NCI-H1436 (cell line): ENCODE measurements at regions not wholly inside any gene's neighbourhood (a gene's known extent, or its start where the extent isn't known, plus 50 kb on each side); places are given as distances from the start of the nearest gene placed in this dataset.

ENCODE experiments used
- DNase-seq: peaks from one replicate; lab custom pipeline; 2025; lab: John Stamatoyannopoulos, UW

DNA sequence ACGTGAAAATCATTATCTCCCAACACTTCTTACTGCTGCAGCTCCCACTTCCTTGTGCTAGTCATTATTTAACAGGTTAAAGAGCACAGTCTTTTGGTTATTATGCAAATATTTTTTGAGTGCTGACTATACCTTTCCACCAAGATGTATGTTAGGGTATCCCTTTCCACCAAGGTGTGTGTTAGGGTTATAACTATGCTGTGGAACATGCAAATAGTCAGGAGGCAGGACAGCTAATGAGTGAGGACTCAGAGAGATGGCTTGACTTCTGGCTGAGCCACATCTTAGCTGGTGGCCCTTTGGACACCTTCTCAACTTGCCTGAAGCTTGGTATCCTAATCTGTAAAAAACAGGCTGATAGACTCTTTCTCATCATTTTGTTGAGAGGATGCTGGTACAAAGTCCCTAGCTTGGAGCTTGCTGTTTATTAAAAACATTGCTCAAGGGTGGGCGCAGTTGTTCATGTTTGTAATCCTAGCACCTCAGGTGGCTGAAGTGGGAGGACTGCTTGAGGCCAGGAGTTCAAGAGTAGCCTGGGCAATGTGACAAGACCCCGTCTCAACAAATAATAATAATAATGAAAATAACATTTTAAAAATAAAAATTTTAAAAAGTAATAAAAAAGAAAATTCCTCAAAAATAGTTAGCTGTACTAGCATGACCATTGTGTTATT is 160.5 kb upstream of the ADAMTS9 start:
- DNase-seq: no peak

DNA sequence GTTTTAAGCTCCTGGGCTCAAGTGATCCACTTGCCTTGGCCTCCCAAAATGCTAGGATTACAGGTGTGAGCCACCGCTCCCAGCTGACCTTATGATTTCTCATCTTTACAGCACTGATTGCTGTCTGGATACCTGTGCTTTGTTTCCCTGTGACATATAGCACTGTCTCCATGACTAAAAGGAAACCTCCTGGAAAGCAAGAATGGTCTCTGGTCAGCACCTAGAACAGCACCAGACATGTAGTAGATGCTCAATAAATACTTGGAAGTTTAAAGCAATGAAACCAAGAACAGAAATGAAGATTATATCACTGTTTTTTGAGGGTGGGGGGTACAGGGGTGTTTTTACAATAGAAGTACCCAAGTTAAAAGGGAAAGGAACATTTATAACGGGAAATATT is 156.8 kb upstream of the ADAMTS9 start:
- DNase-seq: no peak

DNA sequence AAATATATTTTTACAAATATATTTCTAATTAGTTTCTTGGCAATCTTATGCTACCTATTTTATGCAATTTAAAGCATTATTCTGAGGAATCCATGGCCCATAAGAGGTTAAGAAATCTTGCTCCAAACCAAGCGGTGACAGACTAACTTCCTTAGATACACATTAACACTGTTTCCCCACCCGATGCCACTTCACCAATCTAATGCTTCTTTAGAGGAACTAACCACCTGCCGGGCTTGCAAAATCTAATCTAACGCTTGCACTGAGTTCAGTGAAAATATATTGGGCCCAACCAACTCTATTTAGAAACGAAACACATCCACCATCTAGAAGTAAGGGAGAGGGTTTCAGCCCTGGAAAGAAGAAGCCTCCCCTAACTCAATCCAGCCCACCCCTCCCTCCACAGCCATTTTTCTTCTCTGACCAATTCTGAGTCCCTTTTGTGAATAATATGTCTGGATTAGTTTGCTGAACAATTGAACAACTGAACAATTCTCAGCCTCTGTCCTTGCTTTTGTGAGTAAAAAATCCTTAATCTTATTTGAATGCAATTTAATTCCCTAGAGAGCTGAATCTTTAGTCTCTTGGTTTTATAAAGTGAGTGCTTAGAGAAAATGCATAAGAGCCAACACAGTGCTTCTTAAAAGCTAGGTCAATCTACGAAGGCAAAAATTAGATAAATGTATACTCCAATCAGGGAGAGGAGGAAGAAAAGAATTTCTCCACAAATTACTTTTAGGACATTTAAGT is 150.4 kb upstream of the ADAMTS9 start:
- DNase-seq: no peak

DNA sequence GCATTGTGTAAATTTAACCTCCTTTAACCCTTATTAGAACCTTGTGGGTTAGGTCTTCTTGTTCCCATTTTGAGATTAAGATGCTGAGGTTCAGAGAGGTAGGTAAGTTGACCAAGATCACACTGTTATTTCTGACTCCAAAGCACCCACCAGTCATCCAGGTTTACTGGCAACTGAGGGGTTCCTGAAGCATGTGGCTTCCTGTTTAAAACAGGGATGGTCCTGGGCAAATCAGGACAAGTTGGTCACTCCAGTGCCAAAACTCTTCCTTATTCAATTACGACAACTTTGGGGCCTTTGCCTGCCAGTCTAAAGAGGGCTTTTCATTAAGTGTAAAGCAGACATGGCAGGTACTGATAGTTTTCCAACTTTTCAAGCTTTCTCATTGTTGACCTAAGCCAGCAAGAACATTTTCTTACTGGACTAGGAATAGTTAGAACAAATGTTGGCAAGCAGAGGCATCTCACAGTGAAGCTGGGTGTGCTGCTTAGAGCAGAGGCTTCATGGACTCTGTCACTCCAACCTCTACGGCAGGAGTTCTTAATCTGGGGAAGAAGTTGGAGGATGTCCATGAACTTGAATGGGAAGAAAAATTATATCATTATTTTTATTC is 149.4 kb upstream of the ADAMTS9 start:
- no peak for DNase-seq

DNA sequence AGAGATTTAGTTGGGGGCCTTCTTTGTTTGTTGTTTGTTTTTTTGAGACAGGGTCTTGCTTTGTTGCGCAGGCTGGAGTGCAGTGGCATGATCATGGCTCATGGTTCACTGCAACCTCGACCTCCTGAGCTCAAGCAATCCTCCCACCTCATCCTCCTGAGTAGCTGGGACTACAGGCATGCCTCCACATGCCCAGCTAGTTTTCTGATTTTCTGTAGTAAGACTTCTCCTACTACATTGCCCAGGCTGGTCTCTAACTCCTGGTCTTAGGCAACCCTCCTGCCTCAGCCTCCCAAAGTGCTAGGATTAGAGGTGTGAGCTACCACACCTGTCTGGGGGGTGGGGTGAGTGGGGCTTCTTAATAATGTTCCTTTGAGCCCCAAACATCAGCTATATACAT is 148.3 kb upstream of the ADAMTS9 start:
- DNase-seq: no peak

DNA sequence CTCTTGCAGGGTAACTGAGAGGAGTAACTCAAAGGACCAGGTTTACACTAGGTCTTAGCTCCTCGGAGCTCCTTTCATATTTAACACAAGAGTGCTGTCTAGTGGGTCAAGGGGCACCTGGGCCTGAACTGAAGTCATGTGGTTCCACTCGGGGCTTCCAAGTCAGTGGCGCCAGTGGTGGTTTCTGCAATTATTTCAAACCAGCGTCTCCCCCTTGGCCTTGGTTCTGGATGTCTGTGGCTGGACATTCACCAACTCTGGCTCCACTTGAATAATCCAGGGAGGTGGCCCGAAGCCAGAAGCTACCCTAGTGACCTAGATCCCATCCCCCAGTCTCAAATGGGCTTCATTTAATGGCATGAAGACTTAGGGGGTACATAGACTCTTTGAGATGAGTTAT is 144.3 kb upstream of the ADAMTS9 start:
- DNase-seq: no peak

DNA sequence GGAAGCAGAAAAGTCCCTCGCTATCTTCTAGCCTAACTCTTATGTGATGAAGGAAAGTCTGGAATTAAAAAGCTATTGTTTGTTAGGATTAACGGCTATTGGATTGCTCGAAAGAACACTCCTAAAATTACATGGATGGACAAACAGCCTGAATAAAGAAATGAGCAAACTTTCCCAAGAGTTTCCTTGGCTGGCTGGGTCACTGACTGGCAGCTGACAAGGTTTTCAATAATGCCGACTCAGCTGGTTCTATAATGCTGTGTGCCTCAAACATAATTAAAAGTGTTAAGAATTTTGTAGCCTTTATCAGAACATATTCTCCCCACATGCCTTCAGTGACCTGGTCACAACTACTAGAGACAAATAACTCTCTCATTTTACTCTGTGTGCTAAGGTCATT is 142.9 kb upstream of the ADAMTS9 start:
- no peak for DNase-seq

DNA sequence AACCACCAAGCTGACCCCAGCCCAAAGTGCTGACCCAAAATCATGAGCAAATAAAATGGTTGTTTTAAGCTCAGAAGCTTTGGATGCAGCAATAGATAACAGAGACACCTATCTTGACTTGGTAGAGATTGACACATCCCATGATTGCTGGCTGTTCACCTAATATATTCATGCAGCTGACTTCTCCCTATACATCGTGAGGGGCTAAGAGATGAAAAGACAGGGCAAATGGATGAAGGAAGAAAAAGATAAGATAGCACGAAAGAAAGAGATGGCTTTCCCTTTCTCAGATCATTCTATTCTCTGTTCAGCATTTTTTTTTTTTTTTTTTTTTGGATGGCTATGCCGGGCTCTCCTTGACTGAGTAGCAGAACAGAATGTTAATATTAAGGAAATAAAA is 141.5 kb upstream of the ADAMTS9 start:
- DNase-seq: no peak

DNA sequence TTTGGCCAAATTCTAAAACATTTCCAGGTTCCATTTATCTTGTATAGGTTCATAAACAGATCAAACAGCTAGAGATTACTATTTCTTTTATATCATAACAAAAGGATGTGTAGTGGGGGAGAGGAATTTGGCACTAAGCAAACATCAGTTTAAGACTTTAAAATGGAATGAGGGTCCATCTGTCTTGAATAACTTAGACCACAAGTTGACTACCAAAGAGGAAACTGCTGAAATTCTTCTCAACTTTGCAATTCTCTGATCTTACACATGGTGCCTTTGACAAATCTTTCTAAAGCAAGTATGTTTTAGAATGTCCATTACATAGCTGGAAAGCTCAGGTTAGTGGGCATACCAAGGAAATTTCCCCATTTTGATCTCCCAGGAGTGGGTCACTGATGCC is 140.5 kb upstream of the ADAMTS9 start:
- no peak for DNase-seq

DNA sequence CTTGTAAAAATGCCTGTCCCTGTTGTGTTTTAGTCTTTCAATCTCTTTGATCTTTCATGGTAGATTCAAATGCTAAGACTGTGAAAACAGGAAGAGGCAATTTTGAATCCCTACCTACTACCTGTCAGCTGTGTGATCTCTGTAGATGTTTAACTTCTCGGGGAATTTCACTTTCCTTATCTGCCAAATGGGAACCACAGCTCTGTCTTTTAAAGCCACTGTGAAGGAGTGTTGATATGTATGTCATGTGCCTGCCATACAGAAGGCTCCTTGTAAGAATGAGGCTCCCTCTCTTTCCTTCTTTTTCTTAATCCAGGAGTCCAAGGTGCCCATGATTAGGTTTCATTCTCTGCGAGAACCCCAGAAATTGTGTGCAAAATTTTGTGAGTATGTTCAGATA is 139.6 kb upstream of the ADAMTS9 start:
- DNase-seq: no peak

DNA sequence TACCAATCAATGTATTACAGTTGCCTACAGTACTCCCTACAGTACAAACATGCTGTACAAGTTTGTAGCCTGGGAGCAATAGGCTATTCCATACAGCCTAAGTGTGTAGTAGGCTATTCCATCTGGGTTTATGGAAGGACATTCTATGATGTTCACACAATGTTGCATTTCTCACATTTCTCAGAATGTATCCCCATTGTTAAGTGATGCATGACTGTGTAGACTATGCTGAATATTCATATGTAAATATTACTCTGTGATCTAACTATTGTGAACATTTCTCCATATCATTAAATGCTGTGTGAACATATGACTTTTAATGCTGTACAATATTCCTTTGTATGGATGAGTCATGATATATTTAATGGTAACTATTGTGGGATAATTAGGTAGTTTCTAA is 139.2 kb upstream of the ADAMTS9 start:
- DNase-seq: no peak

DNA sequence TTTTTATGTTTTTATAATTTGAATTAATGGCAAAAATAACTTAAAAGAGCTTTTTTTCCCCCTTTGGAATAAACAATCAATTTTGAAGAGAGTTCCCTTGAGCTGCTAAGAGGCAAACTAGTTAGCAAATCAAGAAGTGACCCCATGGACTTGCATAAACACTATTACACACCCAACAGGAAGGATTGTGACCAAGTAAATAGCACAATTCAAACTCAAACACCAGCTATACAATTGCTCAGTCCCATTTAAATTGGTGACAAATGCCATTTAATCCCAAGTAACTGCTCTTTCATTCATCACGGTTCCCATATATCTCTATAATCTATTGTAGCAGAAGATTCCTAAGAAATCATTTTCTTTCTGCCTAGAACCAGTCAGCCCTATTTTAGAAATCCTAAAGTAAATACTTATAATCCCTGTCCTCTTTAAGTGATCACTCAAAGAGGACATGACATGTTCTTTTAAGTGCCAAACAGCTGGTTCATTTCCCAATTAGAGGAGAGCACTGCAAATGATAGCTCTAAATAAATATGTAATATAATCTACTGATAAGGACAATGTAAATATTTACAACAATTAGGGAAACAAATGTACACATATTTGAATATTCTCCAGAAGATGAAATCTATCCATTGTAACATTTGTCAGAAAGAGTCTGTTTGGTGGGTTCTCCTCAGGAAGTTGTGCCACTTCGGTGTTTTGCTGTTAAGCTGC is 137.8 kb upstream of the ADAMTS9 start:
- no peak for DNase-seq

DNA sequence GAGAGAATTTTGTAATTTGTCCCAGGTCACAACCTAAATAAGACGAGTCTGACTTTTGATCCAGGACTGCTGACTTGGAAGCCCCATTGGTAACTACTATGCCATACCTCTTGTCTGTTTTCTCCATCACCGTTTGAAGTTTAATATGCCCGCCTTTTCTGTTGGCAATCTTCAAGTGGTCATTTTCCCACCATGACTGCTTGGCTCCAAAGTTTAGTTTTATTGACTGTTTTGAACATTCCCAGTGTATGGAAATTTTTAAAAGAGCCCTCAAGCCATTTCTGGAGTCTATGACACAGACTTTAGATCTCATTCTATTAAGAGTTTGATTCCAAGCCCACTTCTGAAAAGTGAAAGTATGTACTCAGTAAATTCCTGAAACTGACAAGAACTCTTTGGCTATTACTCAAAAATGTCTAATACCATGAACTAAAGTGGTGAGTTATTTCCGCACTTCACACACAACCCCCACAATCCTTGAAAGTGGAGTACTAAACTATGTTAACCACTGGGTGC is 136.7 kb upstream of the ADAMTS9 start:
- DNase-seq: no peak

DNA sequence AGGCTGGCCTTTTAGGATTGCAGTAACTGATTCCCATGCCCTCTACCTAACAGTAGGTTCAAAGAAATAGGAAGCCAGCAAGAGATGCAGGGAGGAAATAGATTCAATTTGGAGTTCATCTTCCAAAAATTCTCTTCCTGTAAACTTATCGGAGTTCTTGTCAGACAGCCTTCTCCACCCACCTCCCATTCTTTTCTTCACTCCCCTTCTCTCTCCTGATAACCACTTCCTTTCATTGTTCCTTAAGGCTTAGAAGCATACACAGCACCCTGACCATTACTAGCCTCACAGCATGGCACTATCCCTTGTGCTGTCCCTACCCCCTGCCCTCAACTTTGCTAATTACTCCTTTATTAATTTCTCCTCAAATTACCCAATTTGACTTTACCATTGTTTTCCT is 130.4 kb upstream of the ADAMTS9 start:
- no peak for DNase-seq

DNA sequence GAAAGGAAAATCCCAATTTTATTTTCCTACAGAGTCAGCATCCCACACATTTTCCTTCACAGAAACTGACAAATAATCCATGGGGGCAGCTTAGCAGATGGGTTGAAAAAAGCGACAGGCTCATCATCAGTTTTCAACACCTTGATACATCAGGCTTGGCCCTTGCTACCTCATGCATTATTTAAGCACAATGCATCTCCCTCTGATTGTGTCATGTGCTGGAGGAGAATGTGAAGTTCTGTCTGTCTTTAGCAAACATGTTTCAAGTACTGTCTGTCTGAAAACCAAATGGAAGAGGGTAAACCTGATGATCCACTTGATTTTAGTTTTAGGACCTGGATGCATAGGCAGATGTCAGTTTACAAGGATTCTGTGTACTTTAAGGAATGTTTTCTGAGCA is 128.6 kb upstream of the ADAMTS9 start:
- no peak for DNase-seq

DNA sequence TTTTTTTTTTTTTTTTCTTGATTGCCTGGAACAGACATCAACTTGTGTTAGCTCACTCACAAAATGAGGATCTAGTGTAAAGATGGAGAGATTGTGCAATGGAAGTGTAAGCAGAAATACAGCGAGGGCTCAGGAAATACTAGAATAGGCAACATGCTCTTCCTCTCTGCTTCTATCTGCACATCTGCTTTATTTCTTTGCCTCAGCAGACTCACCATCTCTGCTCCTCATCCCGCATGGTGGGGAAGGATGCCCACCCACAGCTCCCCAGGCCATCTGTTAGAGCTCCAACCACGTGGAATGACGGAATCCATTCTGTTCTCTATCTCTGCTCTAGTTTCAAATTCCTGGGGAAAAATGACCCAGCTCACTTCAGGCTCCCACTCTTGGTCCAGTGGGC is 128.0 kb upstream of the ADAMTS9 start:
- no peak for DNase-seq

DNA sequence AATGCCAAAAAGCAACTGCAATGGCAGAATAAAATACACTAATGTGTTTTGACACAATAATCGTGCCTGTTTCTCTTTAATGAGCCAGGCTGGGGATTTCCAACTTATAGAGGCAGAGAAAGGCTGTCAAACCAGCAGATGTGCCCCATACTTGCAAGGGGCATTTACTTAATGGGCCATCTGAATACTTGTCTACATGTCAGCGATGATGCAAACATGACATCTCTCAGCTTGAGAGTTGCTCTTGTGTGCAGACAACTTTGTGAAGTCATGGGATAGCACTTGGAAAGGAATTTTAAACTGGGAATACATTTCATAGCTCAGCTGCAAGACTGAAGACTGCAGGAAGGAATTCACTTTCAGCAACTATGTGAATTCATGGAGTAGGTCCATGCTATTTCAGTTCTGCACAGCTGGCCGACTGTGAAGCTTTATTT is 127.4 kb upstream of the ADAMTS9 start:
- DNase-seq: no peak

DNA sequence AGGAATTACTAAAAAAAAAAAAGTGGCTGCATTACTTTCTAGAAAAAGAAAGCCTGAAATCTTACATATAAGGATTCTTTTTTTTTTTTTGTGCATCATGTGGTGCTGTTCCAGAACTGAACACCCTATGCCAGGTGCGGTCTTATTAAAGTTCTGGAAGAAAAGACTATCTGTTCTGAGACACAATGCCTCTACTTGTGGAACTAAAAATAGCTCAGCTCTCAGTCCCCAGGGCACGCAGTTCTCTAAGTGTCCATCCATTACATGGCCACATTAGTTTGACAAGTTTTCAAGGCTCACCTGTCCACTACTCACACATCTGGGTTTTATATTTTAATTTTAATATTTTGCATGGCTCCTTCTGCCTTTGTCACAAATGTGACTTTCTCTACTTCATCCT is 126.6 kb upstream of the ADAMTS9 start:
- DNase-seq: no peak

DNA sequence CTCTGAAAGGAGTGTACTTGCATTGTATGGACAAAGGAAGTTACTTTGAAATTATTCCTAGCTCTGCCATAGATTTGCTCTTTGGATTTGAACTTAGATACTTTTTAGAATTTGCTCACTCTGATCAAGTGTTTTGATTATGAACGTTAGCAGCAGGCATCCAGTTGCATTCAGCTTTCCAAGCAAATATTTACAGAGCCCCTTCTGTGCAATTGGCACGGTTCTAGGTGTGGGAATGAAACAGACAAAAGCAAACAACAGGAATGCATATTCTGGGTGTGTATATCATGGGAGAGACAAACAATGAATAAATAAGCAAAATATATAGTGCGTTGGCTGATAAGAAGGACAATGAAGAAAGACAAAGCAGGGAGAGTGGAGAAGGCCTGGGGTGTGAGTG is 125.5 kb upstream of the ADAMTS9 start:
- no peak for DNase-seq

DNA sequence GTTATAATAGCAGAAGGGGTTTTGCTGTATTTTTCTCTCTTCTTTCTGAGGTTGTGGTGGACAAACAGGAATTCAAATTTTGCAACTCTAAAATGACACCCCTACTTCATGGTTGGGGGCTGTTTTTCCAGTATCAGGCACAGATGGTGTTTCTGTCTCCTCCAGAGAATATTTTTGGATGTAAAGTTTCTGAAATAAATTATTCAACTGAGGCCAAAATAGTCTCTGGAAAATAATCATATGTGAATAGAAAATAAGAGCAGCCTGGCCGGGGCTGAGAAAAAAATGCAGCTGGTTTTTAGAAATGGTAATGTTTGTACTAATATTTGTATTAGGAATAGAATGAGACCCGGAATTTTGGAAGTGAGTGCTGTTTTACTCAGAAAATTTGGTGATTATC is 121.3 kb upstream of the ADAMTS9 start:
- DNase-seq: no peak

DNA sequence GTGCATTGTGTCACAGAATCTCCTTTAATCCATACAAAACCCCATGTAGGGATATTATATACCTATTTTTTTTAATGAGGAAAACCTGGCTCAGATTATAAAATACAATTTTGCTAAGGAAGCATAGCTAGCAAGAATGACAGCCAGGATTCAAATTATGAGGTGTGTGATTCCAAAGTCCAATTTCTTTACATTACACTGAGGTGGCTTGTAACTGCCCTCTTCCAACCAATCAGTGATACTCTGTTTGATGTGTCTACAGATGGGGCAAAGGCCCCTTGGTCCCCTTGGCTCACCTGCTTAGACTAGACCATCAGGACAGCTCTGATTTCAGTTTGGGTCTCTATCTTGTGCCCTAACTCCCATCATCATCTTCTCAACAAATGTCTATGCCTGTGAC is 120.3 kb upstream of the ADAMTS9 start:
- DNase-seq: no peak
